GM19025 (cell line): ENCODE measurements at regions not wholly inside any gene's neighbourhood (a gene's known extent, or its start where the extent isn't known, plus 50 kb on each side); places are given as distances from the start of the nearest gene placed in this dataset.

Experiments used
- ATAC-seq: cut with Tn5 transposase; IDR thresholded peaks from one replicate; pipeline ENCODE4 v1.9.1; 2021; ENCODE audit warnings: mild to moderate bottlenecking, low read depth, moderate library complexity; ENCODE audit not compliant: unreplicated experiment

DNA sequence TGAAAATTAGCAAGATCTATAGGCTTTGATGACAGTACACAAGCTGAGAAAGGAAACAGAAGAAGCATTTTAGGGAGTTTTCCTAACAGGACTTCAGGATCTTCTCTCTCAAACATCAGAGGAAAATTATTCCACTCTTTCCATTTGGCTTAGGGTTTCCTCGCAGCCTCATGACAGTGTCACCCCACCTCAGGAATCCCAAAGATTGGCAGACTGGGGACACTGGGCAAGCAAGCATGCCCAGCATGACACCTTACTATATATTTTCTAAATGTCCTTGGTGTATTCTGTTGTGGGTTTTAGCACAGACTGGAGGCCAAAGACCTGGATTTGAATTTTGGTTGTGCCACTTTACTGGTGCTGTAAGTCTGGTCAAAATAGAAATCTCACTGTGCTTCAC, 482.4 kb upstream of the SOX5 start:
- no peak for ATAC-seq

- ATAC-seq: no peak
Measured at GRCh38 chr12:24427776-24428175, 478.3 kb upstream of the SOX5 start.

- no peak for ATAC-seq
Measured at GRCh38 chr12:24425601-24425970, 476.1 kb upstream of the SOX5 start.

DNA sequence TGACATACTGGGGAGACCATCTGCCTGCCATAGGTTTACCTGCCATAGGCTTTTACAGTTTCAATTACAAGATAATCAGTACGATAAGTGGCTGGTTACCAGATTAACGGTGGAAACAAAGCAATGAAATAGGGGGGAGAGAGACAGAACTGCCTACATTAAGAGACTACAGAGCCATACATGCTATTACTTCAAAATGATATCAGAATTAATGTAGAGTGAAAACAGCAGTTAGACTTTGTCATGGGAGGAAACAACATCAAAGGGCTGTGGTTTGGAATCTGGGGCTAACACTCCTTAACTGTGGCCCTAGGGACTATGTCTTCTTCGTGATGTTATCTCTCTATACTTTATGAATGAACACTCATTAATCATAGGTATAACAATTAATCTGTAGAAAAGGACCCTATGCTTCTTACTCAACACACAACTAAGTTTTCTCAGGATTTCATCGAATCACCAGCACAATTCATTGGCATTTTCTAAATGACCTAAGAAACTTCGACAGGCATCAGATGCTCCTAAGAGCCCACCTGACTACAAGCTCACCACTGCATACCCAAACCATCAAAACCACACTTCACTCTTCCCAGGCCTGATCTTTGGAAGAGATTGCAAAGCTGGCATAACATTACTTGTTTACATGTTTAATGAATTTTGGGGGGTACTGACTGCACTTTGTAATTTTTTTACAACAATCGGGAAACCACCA, 475.6 kb upstream of the SOX5 start:
- ATAC-seq: no peak

DNA sequence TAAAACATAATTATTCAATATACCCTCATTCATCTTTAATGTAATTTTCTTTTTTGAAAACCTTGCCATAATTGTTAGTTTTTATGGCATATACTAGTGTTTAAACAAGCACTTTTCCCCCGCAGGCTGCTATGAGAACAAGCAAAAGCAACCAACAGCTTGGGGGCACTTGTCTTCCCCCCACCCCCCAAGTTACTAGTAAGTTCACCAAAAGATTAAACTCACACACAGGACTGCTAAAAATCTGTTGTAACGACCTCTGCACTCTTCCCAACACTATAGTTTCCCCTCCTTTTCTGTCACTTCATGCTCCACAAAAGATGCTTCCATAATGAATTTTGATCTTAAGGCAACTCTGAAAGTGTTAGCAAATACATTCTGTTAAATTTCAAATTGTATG, 474.9 kb upstream of the SOX5 start:
- no peak for ATAC-seq

GRCh38 chr12:24423611-24424010, 474.1 kb upstream of the SOX5 start:
- ATAC-seq: no peak

DNA sequence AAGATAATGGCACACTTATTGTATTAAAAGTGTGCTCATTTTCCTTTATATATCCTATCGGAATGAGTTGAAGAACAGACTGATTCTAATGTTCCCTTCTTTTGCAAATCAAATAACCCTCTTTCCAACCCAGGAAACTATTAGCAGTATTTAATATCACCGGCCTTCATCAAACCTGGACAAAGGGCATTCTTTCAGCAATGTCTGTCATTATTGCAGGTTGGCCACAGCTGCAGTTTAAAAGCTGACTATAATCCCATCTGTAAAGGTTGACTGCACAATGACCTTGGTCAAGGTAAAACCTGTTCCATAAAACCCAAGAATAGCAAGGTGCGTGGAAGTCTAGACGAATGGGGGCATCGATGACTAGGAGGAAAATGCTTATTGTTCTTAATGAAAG, 472.3 kb upstream of the SOX5 start:
- ATAC-seq: no peak

- ATAC-seq: no peak
Measured at GRCh38 chr12:24418157-24418556, 468.7 kb upstream of the SOX5 start.

DNA sequence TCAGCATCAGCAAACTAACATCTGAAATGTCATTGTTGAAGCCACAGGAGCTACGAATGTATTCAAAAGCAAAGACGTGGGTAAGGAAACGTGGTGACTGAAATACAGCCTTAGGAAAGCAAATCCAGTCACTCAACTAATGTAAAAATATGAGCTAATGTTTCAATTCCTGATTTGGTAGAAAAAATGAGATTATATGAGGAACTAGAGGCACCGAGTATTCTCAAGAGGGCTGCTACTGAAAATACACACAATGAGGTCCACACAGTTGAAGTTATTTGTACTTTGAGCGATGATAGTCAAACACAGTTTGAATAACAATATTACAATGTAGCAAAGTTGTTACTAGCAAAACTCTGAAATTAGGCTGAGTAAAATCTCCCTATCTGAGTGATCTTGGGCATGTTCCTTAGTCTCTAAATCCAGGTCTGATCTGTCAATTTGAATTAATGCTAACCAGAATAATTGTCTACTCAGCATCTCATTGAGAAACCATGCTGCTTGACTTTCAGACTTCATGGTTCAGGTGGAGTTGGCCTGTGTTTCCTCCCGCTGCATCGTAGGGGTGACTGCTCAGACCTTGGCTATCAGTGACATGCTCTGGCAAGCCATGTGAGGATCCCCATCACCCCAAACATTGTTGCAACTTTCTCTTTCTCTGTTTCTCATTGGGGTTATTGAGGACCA, 467.1 kb upstream of the SOX5 start:
- ATAC-seq: no peak

GRCh38 chr12:24415934-24416333, 466.5 kb upstream of the SOX5 start:
- ATAC-seq: no peak

- no peak for ATAC-seq
Measured at GRCh38 chr12:24414480-24414879, 465.0 kb upstream of the SOX5 start.

GRCh38 chr12:24411948-24412347, 462.5 kb upstream of the SOX5 start:
- no peak for ATAC-seq

DNA sequence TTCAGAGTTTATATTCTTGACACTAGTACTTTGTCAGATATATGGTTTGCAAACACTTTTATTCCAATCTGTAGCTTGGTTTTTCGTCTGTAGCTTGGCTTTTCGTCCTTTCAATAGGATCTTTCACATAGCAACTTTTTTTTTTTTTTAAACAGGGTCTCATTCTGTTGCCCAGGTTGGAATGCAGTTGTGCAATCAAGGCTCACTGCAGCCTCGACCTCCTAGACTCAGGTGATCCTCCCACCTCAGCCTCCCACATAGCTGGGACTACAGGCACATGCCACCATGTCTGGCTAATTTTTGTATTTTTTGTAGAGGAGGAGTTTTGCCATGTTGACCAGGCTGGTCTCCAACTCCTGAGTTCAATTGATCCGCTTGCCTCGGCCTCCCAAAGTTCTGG, 460.4 kb upstream of the SOX5 start:
- no peak for ATAC-seq

GRCh38 chr12:24408305-24408704, 458.8 kb upstream of the SOX5 start:
- no peak for ATAC-seq

- no peak for ATAC-seq
Measured at GRCh38 chr12:24407884-24408283, 458.4 kb upstream of the SOX5 start.

DNA sequence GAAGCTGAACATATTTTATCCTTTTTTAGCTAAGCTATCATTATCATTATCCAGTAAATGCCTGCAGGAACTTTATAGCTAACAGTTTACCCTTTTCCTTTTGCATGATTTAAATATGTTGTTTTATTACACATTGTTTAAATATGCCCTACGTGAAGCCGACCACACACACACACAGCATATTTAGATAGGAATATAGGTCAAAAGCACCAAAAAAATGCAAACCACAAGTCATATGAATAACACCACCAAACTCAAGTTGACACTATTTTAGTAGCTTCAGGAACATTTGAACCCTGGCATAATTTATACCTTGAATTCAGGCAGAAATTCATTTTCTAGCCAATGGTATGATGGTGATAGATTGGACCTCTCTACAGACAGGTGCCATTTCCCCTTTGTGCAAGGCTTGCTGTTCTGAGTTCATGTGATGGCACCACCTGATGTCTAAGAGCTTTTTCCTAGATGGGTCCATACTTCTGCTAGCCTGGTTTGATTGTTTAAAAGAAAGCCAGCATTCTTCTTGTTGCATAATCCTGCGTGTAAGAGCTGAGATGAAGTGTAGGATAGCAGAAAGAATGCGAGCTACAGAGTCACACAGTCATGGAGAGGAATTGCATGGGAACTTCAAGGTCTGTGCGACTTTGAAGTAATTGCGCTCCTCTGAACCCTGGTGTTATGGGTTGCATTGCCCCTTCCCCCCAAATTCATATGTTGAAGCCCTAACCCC, 454.8 kb upstream of the SOX5 start:
- no peak for ATAC-seq

GRCh38 chr12:24400533-24400932, 451.1 kb upstream of the SOX5 start:
- no peak for ATAC-seq

DNA sequence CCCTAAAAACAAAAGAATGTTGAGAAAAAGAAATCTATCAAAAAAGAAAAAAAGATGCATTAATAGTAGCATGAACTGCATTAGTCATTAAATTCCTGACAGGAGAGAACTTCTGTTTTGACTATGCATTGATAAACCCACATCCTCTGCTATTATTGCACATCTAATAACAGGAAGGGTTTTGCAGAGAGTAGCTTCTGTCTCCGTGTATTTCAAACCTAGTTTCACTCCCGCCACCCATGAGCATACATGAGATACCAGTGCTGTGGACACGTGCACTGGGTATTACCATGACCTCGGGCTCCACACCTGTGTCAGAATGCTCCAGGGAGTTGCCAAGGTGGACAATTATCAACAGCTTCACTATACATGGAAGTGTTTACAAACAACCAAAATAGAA, 449.1 kb upstream of the SOX5 start:
- peak; percentile 53 for ATAC-seq

DNA sequence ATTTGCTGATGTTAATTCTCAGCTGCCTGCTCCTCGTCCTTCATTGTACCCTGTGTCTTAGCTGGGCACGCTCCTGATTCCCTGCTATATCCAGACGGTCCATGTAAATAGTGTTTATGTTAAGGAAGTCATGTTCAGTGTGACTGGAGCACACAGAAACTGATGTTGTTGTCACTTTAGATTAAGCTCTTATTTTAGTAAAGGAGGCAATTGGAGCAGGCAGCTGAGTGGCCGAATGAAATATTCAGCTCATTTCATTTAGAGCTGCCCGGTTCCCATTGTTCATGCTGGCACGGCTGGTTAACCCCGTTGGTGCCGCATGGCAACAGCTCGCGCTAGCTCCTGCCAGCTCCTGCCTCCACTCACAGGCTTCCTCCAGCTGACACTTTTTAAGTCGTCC, 446.8 kb upstream of the SOX5 start:
- ATAC-seq: no peak

DNA sequence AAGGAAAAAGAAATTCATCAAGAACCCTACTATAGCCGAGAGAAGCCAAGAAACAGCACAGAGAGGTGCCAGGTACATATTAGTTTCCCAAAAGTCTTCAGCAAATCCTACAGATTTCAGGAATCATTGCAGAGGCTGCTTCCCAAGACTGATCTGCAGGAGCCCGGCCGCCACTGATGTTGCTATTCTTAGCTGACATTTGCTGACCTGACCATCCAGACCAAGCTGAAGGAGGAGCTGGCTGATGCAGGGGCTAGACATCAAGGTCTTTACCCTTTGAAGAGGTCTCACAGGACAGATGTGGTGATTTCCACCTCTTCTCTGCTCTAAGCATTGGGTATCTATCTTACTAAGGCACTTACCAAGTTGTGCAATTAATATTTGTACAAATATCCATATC, 444.8 kb upstream of the SOX5 start:
- ATAC-seq: no peak

DNA sequence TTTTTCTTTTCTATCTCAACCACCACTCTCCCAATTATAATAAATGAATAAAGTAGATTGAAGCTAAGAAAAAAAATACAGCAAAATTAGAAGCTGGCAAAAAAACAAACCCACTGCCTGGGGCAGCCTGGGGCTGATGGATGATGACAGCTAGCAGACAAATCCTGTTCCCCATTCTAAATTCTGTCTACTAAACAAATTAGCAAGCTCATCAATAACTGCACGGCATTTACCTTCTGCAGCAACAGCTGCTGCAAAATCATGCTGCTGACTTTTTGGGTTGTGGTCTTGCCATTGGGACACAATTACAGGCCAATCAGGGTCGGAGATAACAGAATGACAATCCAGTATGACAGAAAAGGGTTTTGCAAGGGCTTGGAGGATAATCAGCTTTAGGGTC, 443.6 kb upstream of the SOX5 start:
- ATAC-seq: no peak

DNA sequence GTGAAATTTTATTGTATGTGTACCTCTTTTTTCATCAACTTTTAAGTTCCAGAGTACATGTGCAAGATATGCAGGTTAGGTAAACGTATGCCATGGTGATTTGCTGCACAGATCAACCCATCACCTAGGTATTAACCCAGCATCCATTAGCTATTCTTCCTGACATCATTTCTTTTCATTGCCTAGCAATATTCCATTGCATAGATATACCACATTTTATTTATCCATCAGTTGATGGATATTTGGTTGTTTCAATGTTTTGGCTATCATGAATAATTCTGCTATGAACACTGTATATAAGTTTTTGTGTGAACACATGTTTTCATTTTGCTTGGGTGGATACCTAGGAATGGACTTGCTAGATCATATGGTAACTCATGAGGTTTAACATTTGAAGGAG, 439.9 kb upstream of the SOX5 start:
- ATAC-seq: no peak
